ENCODE measurements at regions not wholly inside any gene's neighbourhood (a gene's known extent, or its start where the extent isn't known, plus 50 kb on each side); places are given as distances from the start of the nearest gene placed in this dataset.

GRCh38 chr21:35210093-35210492 is 161.0 kb upstream of the RUNX1 start:
- DNase-seq (ENCODE audit: low read depth in 1 of 2, low spot score in 1 of 2): no peak
- no peak for TF ChIP-seq JUND (IDR thresholded peaks at IDR 0.05; ENCODE audit: low read depth)
- in situ Hi-C loops (cut with HindIII; ENCODE audit: low pct_unique_long_range_greater_than_20kb, low sequenced_read_pairs): no loop called here

- TF ChIP-seq JUND (IDR thresholded peaks at IDR 0.05; ENCODE audit: low read depth): no peak
- DNase-seq (ENCODE audit: low read depth in 1 of 2, low spot score in 1 of 2): no peak
- in situ Hi-C loops (cut with HindIII; ENCODE audit: low pct_unique_long_range_greater_than_20kb, low sequenced_read_pairs): no loop called here
These were observed 159.9 kb upstream of the RUNX1 start for GRCh38 chr21:35208810-35209517.

GRCh38 chr21:35208104-35208503 is 159.0 kb upstream of the RUNX1 start:
- in situ Hi-C loops (cut with HindIII; ENCODE audit: low pct_unique_long_range_greater_than_20kb, low sequenced_read_pairs): no loop called here
- no peak for DNase-seq (ENCODE audit: low read depth in 1 of 2, low spot score in 1 of 2)
- TF ChIP-seq JUND (IDR thresholded peaks at IDR 0.05; ENCODE audit: low read depth): no peak

GRCh38 chr21:35207322-35207721 is 158.2 kb upstream of the RUNX1 start:
- DNase-seq (ENCODE audit: low read depth in 1 of 2, low spot score in 1 of 2): no peak
- no peak for TF ChIP-seq JUND (IDR thresholded peaks at IDR 0.05; ENCODE audit: low read depth)
- in situ Hi-C loops (cut with HindIII; ENCODE audit: low pct_unique_long_range_greater_than_20kb, low sequenced_read_pairs): no loop called here

- TF ChIP-seq JUND (IDR thresholded peaks at IDR 0.05; ENCODE audit: low read depth): no peak
- peak; percentile 51 to 91 for DNase-seq (ENCODE audit: low read depth in 1 of 2, low spot score in 1 of 2)
These were observed 157.3 kb upstream of the RUNX1 start for GRCh38 chr21:35206141-35207125.

GRCh38 chr21:35204850-35205541 is 155.9 kb upstream of the RUNX1 start:
- in situ Hi-C loops (cut with HindIII; ENCODE audit: low pct_unique_long_range_greater_than_20kb, low sequenced_read_pairs): no loop called here
- TF ChIP-seq JUND (IDR thresholded peaks at IDR 0.05; ENCODE audit: low read depth): no peak
- DNase-seq (ENCODE audit: low read depth in 1 of 2, low spot score in 1 of 2): no peak

More at GRCh38 chr21:35206141-35207125, 157.3 kb upstream of the RUNX1 start:
- in situ Hi-C loops (cut with HindIII; ENCODE audit: low pct_unique_long_range_greater_than_20kb, low sequenced_read_pairs): no loop called here

GRCh38 chr21:35204125-35204524 is 155.0 kb upstream of the RUNX1 start:
- in situ Hi-C loops (cut with HindIII; ENCODE audit: low pct_unique_long_range_greater_than_20kb, low sequenced_read_pairs): no loop called here
- no peak for DNase-seq (ENCODE audit: low read depth in 1 of 2, low spot score in 1 of 2)
- no peak for TF ChIP-seq JUND (IDR thresholded peaks at IDR 0.05; ENCODE audit: low read depth)

GRCh38 chr21:35203093-35203977 is 154.2 kb upstream of the RUNX1 start:
- in situ Hi-C loops (cut with HindIII; ENCODE audit: low pct_unique_long_range_greater_than_20kb, low sequenced_read_pairs): no loop called here
- DNase-seq (ENCODE audit: low read depth in 1 of 2, low spot score in 1 of 2): no peak
- TF ChIP-seq JUND (IDR thresholded peaks at IDR 0.05; ENCODE audit: low read depth): no peak

- in situ Hi-C loops (cut with HindIII; ENCODE audit: low pct_unique_long_range_greater_than_20kb, low sequenced_read_pairs): no loop called here
- no peak for DNase-seq (ENCODE audit: low read depth in 1 of 2, low spot score in 1 of 2)
- no peak for TF ChIP-seq JUND (IDR thresholded peaks at IDR 0.05; ENCODE audit: low read depth)
These were observed 153.3 kb upstream of the RUNX1 start for GRCh38 chr21:35202431-35202830.

GRCh38 chr21:35201799-35202198 is 152.7 kb upstream of the RUNX1 start:
- DNase-seq (ENCODE audit: low read depth in 1 of 2, low spot score in 1 of 2): no peak
- no peak for TF ChIP-seq JUND (IDR thresholded peaks at IDR 0.05; ENCODE audit: low read depth)
- in situ Hi-C loops (cut with HindIII; ENCODE audit: low pct_unique_long_range_greater_than_20kb, low sequenced_read_pairs): no loop called here

GRCh38 chr21:35201288-35201687 is 152.2 kb upstream of the RUNX1 start:
- TF ChIP-seq JUND (IDR thresholded peaks at IDR 0.05; ENCODE audit: low read depth): no peak
- in situ Hi-C loops (cut with HindIII; ENCODE audit: low pct_unique_long_range_greater_than_20kb, low sequenced_read_pairs): no loop called here
- DNase-seq (ENCODE audit: low read depth in 1 of 2, low spot score in 1 of 2): no peak

- in situ Hi-C loops (cut with HindIII; ENCODE audit: low pct_unique_long_range_greater_than_20kb, low sequenced_read_pairs): no loop called here
- no peak for TF ChIP-seq JUND (IDR thresholded peaks at IDR 0.05; ENCODE audit: low read depth)
- peak in 1 of 2 experiments; percentile 32 for DNase-seq (ENCODE audit: low read depth in 1 of 2, low spot score in 1 of 2)
These were observed 150.6 kb upstream of the RUNX1 start for GRCh38 chr21:35199733-35200015.

Measured in T47D (cell line).